Hematopoietic multipotent progenitor cell treated with erythropoietin and hydrocortisone succinate and interleukin-3 and kit ligand, for 15 days (in vitro differentiated cells): ENCODE measurements at regions not wholly inside any gene's neighbourhood (a gene's known extent, or its start where the extent isn't known, plus 50 kb on each side); places are given as distances from the start of the nearest gene placed in this dataset.

ENCODE experiments used
- DNase-seq: peaks from one replicate; pipeline ENCODE4 v3.0.0-alpha.2; 2015; ENCODE audit warnings: low spot score

- DNase-seq, result no peak
Observed at GRCh38 chr6:114430534-114431124, 87.8 kb upstream of the HS3ST5 start.

GRCh38 chr6:114428341-114428740, 85.5 kb upstream of the HS3ST5 start:
- no peak for DNase-seq

GRCh38 chr6:114421199-114421598, 78.4 kb upstream of the HS3ST5 start:
- no peak for DNase-seq

GRCh38 chr6:114419175-114419574, 76.4 kb upstream of the HS3ST5 start:
- no peak for DNase-seq

GRCh38 chr6:114418304-114418972, 75.6 kb upstream of the HS3ST5 start:
- DNase-seq, result no peak

GRCh38 chr6:114407426-114408035, 64.7 kb upstream of the HS3ST5 start:
- DNase-seq, result no peak

- no peak for DNase-seq
Observed at GRCh38 chr6:114404339-114404955, 61.6 kb upstream of the HS3ST5 start.

- DNase-seq, result no peak
Observed at GRCh38 chr6:114403858-114404257, 61.0 kb upstream of the HS3ST5 start.

- DNase-seq, result no peak
Observed at GRCh38 chr6:114398481-114398880, 55.7 kb upstream of the HS3ST5 start.
